Calu3 (cell line): ENCODE measurements at regions not wholly inside any gene's neighbourhood (a gene's known extent, or its start where the extent isn't known, plus 50 kb on each side); places are given as distances from the start of the nearest gene placed in this dataset.

Source experiments
- BruUV-seq: library from RNA; stranded (reverse); fragments of 400-500 nt; replicated peaks from 2 replicates; lab custom pipeline; 2021; lab: Mats Ljungman, UMichigan
- CTCF ChIA-PET: fragments of 300-600 bp; sonication (Branson Sonifier 250); formaldehyde crosslinking; loops from one replicate; lab custom pipeline; 2022; ENCODE audit warnings: antibody characterized with exemption; lab: Charles Lee
- DNase-seq: peaks from one replicate; pipeline ENCODE4 v3.0.0; 2022
- H3K27ac Mint-ChIP-seq: one replicate; pipeline ENCODE4 v1.8.0; 2022; ENCODE audit warnings: mixed read lengths; ENCODE audit not compliant: unreplicated experiment
- H3K27me3 Mint-ChIP-seq: one replicate; pipeline ENCODE4 v1.8.0; 2022; ENCODE audit warnings: mixed read lengths; ENCODE audit not compliant: unreplicated experiment
- H3K36me3 Mint-ChIP-seq: one replicate; pipeline ENCODE4 v1.8.0; 2022; ENCODE audit warnings: mild to moderate bottlenecking, moderate library complexity, mixed read lengths; ENCODE audit not compliant: insufficient read depth, unreplicated experiment
- H3K4me1 Mint-ChIP-seq: one replicate; pipeline ENCODE4 v1.8.0; 2022; ENCODE audit warnings: mild to moderate bottlenecking, low read depth, mixed read lengths; ENCODE audit not compliant: unreplicated experiment
- H3K4me3 Mint-ChIP-seq: one replicate; pipeline ENCODE4 v1.8.0; 2022; ENCODE audit warnings: mild to moderate bottlenecking, low read depth, moderate library complexity, mixed read lengths; ENCODE audit not compliant: unreplicated experiment
- H3K9me3 Mint-ChIP-seq: one replicate; pipeline ENCODE4 v1.8.0; 2022; ENCODE audit warnings: low read depth, mixed read lengths; ENCODE audit not compliant: unreplicated experiment
- intact Hi-C: fragments of 100-400 bp; cut with micrococcal nuclease; formaldehyde crosslinking; loops from one replicate; pipeline ENCODE4 v1.10.0; 2022; ENCODE audit not compliant: unreplicated experiment
- TF ChIP-seq, protein P1 (sequence below): fragments of 200-600 bp; IDR thresholded peaks from one replicate; pipeline ENCODE4 v1.8.0; 2022; ENCODE audit warnings: antibody characterized with exemption; ENCODE audit not compliant: unreplicated experiment

DNA sequence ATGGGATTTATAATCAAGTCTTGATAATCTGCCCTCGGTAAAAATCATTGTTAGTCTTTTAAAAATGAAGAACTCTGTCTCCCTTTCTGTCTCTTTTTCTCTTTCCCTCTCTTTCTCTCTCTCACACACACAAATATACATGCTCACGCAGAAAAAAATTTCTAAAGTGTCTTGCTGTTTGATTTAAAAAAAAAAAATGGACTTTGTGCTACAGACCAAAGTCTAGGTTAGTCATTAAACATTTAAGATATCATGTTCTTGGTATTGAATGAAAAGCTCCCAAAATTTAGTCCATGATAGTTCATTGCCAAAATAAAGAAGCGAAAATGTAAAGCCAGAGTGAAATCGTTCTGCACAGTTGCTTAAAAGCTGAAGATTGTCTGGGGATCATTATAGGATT lies 665.8 kb downstream of the SORCS1 start:
- intact Hi-C loops, result no loop called here
- no TSS peak for BruUV-seq
- Mint-ChIP-seq H3K27ac (no peak overlapping the region), H3K9me3 (no peaks in the 10 kb centered on the region), H3K27me3 (no peaks in the 10 kb centered on the region), H3K4me3 (no peak overlapping the region), H3K36me3 (peaks cover 5% of the 10 kb centered on the region), H3K4me1 (peaks cover 43% of the 10 kb centered on the region)
- CTCF ChIA-PET, result no interaction called here
- TF ChIP-seq, protein P1, sequence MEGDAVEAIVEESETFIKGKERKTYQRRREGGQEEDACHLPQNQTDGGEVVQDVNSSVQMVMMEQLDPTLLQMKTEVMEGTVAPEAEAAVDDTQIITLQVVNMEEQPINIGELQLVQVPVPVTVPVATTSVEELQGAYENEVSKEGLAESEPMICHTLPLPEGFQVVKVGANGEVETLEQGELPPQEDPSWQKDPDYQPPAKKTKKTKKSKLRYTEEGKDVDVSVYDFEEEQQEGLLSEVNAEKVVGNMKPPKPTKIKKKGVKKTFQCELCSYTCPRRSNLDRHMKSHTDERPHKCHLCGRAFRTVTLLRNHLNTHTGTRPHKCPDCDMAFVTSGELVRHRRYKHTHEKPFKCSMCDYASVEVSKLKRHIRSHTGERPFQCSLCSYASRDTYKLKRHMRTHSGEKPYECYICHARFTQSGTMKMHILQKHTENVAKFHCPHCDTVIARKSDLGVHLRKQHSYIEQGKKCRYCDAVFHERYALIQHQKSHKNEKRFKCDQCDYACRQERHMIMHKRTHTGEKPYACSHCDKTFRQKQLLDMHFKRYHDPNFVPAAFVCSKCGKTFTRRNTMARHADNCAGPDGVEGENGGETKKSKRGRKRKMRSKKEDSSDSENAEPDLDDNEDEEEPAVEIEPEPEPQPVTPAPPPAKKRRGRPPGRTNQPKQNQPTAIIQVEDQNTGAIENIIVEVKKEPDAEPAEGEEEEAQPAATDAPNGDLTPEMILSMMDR, result no peak
- DNase-seq, result no peak

DNA sequence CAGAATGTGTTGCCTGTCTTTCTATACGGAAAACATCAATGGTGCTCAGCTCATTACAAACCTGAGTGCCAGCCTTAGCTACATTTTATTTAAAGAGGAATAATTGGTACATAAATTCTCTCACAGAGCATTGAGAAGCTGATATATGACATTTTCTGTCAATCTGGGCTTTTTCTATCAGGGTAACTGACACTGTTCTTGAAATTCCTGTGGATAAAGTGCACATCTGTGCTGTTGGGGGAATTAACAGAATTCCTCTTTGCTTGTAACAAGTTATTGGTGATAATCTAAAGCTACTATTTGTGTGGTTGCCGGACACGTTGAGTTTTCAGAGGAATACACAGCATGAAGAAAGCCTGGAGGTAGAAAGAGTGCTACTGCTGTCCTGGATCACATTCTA lies 668.6 kb downstream of the SORCS1 start:
- Mint-ChIP-seq H3K4me3 (no peak overlapping the region), H3K27me3 (no peaks in the 10 kb centered on the region), H3K9me3 (no peaks in the 10 kb centered on the region), H3K4me1 (peaks cover 29% of the 10 kb centered on the region), H3K36me3 (peaks cover 5% of the 10 kb centered on the region), H3K27ac (no peak overlapping the region)
- BruUV-seq, result no TSS peak
- CTCF ChIA-PET, result no interaction called here
- intact Hi-C loops, result no loop called here
- DNase-seq, result no peak
- TF ChIP-seq, protein P1, result no peak

DNA sequence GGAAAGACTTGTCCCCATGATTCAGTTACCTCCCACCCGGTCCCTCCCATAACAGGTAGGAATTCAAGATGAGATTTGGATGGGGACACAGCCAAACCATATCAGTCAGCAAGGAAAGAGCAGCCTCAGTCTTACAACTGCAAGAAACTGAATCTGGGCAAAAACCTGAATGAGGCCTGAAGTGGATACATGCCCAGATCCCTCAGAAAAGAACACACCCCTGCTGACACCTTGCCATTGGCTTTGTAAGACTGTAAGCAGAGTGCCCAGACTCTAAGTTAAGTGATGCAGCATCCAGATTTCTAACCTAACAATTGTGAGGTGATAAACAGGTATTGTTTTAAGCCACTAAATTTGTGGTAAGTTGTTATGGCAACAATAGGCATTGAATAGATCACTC lies 670.8 kb downstream of the SORCS1 start:
- H3K9me3 Mint-ChIP-seq, result no peaks in the 10 kb centered on the region
- BruUV-seq, result no TSS peak
- H3K27me3 Mint-ChIP-seq, result no peaks in the 10 kb centered on the region
- no peak overlapping the region for H3K4me3 Mint-ChIP-seq
- H3K27ac Mint-ChIP-seq, result no peak overlapping the region
- TF ChIP-seq, protein P1, result no peak
- H3K4me1 Mint-ChIP-seq, result peaks cover 8% of the 10 kb centered on the region
- CTCF ChIA-PET, result no interaction called here
- intact Hi-C loops, result no loop called here
- H3K36me3 Mint-ChIP-seq, result no peaks in the 10 kb centered on the region
- no peak for DNase-seq

DNA sequence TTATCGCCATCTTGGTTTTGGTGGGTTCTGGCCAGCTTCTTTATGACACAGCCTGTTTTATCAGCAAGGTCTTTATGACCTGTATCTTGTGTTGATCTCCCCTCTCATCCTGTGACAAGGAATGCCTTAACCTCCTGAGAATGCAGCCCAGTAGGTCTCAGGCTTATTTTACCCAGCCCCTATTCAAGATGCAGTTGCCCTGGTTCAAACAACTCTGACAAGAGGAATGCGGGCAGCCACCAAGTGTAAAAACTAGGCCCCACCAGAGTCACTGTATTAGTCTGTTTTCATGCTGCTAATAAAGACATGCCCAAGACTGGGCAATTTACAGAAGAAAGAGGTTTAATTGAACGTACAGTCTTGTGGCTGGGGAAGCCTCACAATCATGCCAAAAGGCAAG lies 671.3 kb downstream of the SORCS1 start:
- no peaks in the 10 kb centered on the region for H3K36me3 Mint-ChIP-seq
- CTCF ChIA-PET, result no interaction called here

More for the DNA sequence above, 671.3 kb downstream of the SORCS1 start:
- H3K4me3 Mint-ChIP-seq, result no peak overlapping the region
- intact Hi-C loops, result no loop called here
- BruUV-seq, result no TSS peak
- DNase-seq, result no peak
- no peaks in the 10 kb centered on the region for H3K27me3 Mint-ChIP-seq
- no peak overlapping the region for H3K27ac Mint-ChIP-seq
- H3K9me3 Mint-ChIP-seq, result no peaks in the 10 kb centered on the region
- peaks cover 2% of the 10 kb centered on the region for H3K4me1 Mint-ChIP-seq
- TF ChIP-seq, protein P1, result no peak
